H54 (cell line): ENCODE measurements at regions not wholly inside any gene's neighbourhood (a gene's known extent, or its start where the extent isn't known, plus 50 kb on each side); places are given as distances from the start of the nearest gene placed in this dataset.

Experiments used
- DNase-seq: peaks from one replicate; pipeline ENCODE4 v3.0.0; 2011; ENCODE audit warnings: low spot score, mixed read lengths; ENCODE audit not compliant: insufficient read length
- FAIRE-seq: peaks from 3 replicates; lab custom pipeline; 2011; peaks lifted over from hg19 to GRCh38; lab: Jason Lieb, UNC
- POLR2A ChIP-seq: IDR thresholded peaks from 2 replicates; pipeline ENCODE4 v1.6.1; 2011; ENCODE audit warnings: low read depth, mild to moderate bottlenecking, low read length

- no peak for DNase-seq
- no peak for TF ChIP-seq POLR2A
- no peak for FAIRE-seq
Measured at GRCh38 chr2:100222844-100223243, 80.5 kb upstream of the AFF3 start.

GRCh38 chr2:100218552-100218951, 76.2 kb upstream of the AFF3 start:
- DNase-seq: no peak
- no peak for FAIRE-seq
- no peak for TF ChIP-seq POLR2A

- FAIRE-seq (no peak), DNase-seq (no peak)
Measured at GRCh38 chr2:100217323-100217722, 74.9 kb upstream of the AFF3 start.

GRCh38 chr2:100216015-100216414, 73.6 kb upstream of the AFF3 start:
- no peak for DNase-seq
- TF ChIP-seq POLR2A: no peak
- no peak for FAIRE-seq

More at GRCh38 chr2:100217323-100217722, 74.9 kb upstream of the AFF3 start:
- TF ChIP-seq POLR2A: no peak

GRCh38 chr2:100215371-100215770, 73.0 kb upstream of the AFF3 start:
- FAIRE-seq (no peak), DNase-seq (no peak)
- TF ChIP-seq POLR2A: no peak

- no peak for TF ChIP-seq POLR2A
- FAIRE-seq: no peak
- DNase-seq: no peak
Measured at GRCh38 chr2:100214265-100214971, 72.0 kb upstream of the AFF3 start.

- FAIRE-seq: no peak
- TF ChIP-seq POLR2A: no peak
Measured at GRCh38 chr2:100213595-100213994, 71.2 kb upstream of the AFF3 start.

GRCh38 chr2:100212850-100213249, 70.5 kb upstream of the AFF3 start:
- no peak for DNase-seq
- TF ChIP-seq POLR2A: no peak
- no peak for FAIRE-seq

More at GRCh38 chr2:100213595-100213994, 71.2 kb upstream of the AFF3 start:
- DNase-seq: no peak

- DNase-seq: no peak
- TF ChIP-seq POLR2A: no peak
- FAIRE-seq: no peak
Measured at GRCh38 chr2:100211521-100211920, 69.1 kb upstream of the AFF3 start.

- no peak for TF ChIP-seq POLR2A
- FAIRE-seq (no peak), DNase-seq (no peak)
Measured at GRCh38 chr2:100208141-100208770, 65.9 kb upstream of the AFF3 start.

- TF ChIP-seq POLR2A: no peak
- DNase-seq (no peak), FAIRE-seq (no peak)
Measured at GRCh38 chr2:100207411-100207885, 65.1 kb upstream of the AFF3 start.

- FAIRE-seq (no peak), DNase-seq (no peak)
- TF ChIP-seq POLR2A: no peak
Measured at GRCh38 chr2:100206731-100207255, 64.4 kb upstream of the AFF3 start.

- no peak for DNase-seq
- no peak for FAIRE-seq
- TF ChIP-seq POLR2A: no peak
Measured at GRCh38 chr2:100205174-100205573, 62.8 kb upstream of the AFF3 start.

- no peak for FAIRE-seq
- no peak for TF ChIP-seq POLR2A
- no peak for DNase-seq
Measured at GRCh38 chr2:100202567-100202966, 60.2 kb upstream of the AFF3 start.

- DNase-seq: no peak
- no peak for FAIRE-seq
- TF ChIP-seq POLR2A: no peak
Measured at GRCh38 chr2:100200985-100201384, 58.6 kb upstream of the AFF3 start.

- no peak for FAIRE-seq
- no peak for DNase-seq
- no peak for TF ChIP-seq POLR2A
Measured at GRCh38 chr2:100199421-100199820, 57.0 kb upstream of the AFF3 start.
